HL-60 (cell line): ENCODE measurements at regions not wholly inside any gene's neighbourhood (a gene's known extent, or its start where the extent isn't known, plus 50 kb on each side); places are given as distances from the start of the nearest gene placed in this dataset.

Experiments used
- DNase-seq, 2 experiments: peaks; one replicate each; pipeline ENCODE4 v3.0.0-alpha.2; 2010 to 2020; ENCODE audit warnings: low read depth in 1 of 2, low spot score in 1 of 2
- H3K27ac ChIP-seq: fragments of 250-450 bp; sonication (Bioruptor Pico); replicated peaks from 2 replicates; pipeline ENCODE4 v1.5.1; 2020; ENCODE audit warnings: mild to moderate bottlenecking, moderate library complexity
- H3K27me3 ChIP-seq: fragments of 250-450 bp; sonication (Bioruptor Pico); 2 replicates; pipeline ENCODE4 v1.5.1; 2021; ENCODE audit warnings: mild to moderate bottlenecking, moderate library complexity; ENCODE audit not compliant: insufficient read depth, poor library complexity, severe bottlenecking
- H3K4me3 ChIP-seq: replicated peaks from 2 replicates; pipeline ENCODE4 v1.5.1; 2011; ENCODE audit warnings: mild to moderate bottlenecking, control low read depth, low read length; ENCODE audit not compliant: insufficient read depth
- CTCF ChIP-seq: IDR thresholded peaks from one replicate; pipeline ENCODE4 v1.5.1; 2011; ENCODE audit warnings: low read length, control low read depth, inconsistent platforms; ENCODE audit not compliant: insufficient read depth
- GABPA ChIP-seq: IDR thresholded peaks from 2 replicates; pipeline ENCODE4 v1.6.1; 2012; ENCODE audit warnings: low read depth
- POLR2AphosphoS5 ChIP-seq: IDR thresholded peaks from 2 replicates; pipeline ENCODE4 v1.6.1; 2012; ENCODE audit warnings: low read depth
- REST ChIP-seq: IDR thresholded peaks from 2 replicates; pipeline ENCODE4 v1.6.1; 2012; ENCODE audit warnings: low read depth; ENCODE audit not compliant: insufficient replicate concordance
- SPI1 ChIP-seq: IDR thresholded peaks from 2 replicates; pipeline ENCODE4 v1.6.1; 2012; ENCODE audit warnings: low read depth, mild to moderate bottlenecking, borderline replicate concordance

GRCh38 chr2:196290569-196290968 lies 119.2 kb upstream of the STK17B start:
- H3K27me3 ChIP-seq = no peaks in the 10 kb centered on the region
- TF ChIP-seq SPI1 (no peak), GABPA (no peak), REST (no peak), CTCF (no peak), POLR2AphosphoS5 (no peak)
- H3K27ac ChIP-seq = no peak overlapping the region
- DNase-seq = no peak
- no peak overlapping the region for H3K4me3 ChIP-seq

GRCh38 chr2:196291426-196291825 lies 120.0 kb upstream of the STK17B start:
- no peak for TF ChIP-seq SPI1
- no peak for TF ChIP-seq GABPA
- TF ChIP-seq CTCF = no peak
- TF ChIP-seq REST = no peak
- TF ChIP-seq POLR2AphosphoS5 = no peak
- no peak overlapping the region for H3K27ac ChIP-seq
- H3K27me3 ChIP-seq = no peaks in the 10 kb centered on the region
- H3K4me3 ChIP-seq = no peak overlapping the region
- no peak for DNase-seq

GRCh38 chr2:196291873-196292800 lies 120.8 kb upstream of the STK17B start:
- no peak for TF ChIP-seq SPI1
- TF ChIP-seq REST = no peak
- TF ChIP-seq CTCF = no peak
- TF ChIP-seq GABPA = no peak
- TF ChIP-seq POLR2AphosphoS5 = no peak
- no peak for DNase-seq
- H3K4me3 ChIP-seq = no peak overlapping the region
- no peak overlapping the region for H3K27ac ChIP-seq
- no peaks in the 10 kb centered on the region for H3K27me3 ChIP-seq
